Lung (tissue), 11 donors: ENCODE measurements at regions not wholly inside any gene's neighbourhood (a gene's known extent, or its start where the extent isn't known, plus 50 kb on each side); places are given as distances from the start of the nearest gene placed in this dataset.

ENCODE experiments used
- ATAC-seq: fragments of 200-7000 bp; cut with Tn5 transposase; one replicate; pipeline ENCODE4 v1.9.1; 2020; ENCODE audit warnings: moderate number of reproducible peaks; ENCODE audit not compliant: insufficient read depth, low FRiP score
- DNase-seq, 3 donors: peaks; one replicate each; pipeline ENCODE4 v3.0.0-alpha.2; 2013 to 2017
- H3K27ac ChIP-seq, 2 donors: one replicate each; pipeline ENCODE4 v1.5.1; 2013; ENCODE audit warnings: mild to moderate bottlenecking in 2 of 2, moderate library complexity in 2 of 2, control low read depth in 1 of 2, inconsistent platforms in 1 of 2, low read depth in 1 of 2, low read length in 1 of 2
- H3K27me3 ChIP-seq, 3 donors: one replicate each; pipeline ENCODE4 v1.5.1; 2013; ENCODE audit warnings: low read length in 2 of 3; ENCODE audit not compliant: control insufficient read depth in 3 of 3, insufficient read depth in 3 of 3
- H3K36me3 ChIP-seq, 4 donors: one replicate each; pipeline ENCODE4 v1.5.1; 2013; ENCODE audit warnings: low read length in 4 of 4, mild to moderate bottlenecking in 1 of 4, moderate library complexity in 1 of 4; ENCODE audit not compliant: control insufficient read depth in 4 of 4, insufficient read depth in 4 of 4
- H3K4me1 ChIP-seq, 5 donors: one replicate each; pipeline ENCODE4 v1.5.1; 2013; ENCODE audit warnings: low read length in 5 of 5, mild to moderate bottlenecking in 2 of 5, moderate library complexity in 1 of 5; ENCODE audit not compliant: control insufficient read depth in 5 of 5, insufficient read depth in 5 of 5
- H3K4me3 ChIP-seq: one replicate; pipeline ENCODE4 v1.5.1; 2013; ENCODE audit warnings: mild to moderate bottlenecking, control low read depth, moderate library complexity
- H3K9ac ChIP-seq, 2 donors: one replicate each; pipeline ENCODE4 v1.5.1; 2013; ENCODE audit warnings: low read length in 2 of 2, control low read depth in 1 of 2; ENCODE audit not compliant: insufficient read depth in 1 of 2
- H3K9me3 ChIP-seq, 4 donors: one replicate each; pipeline ENCODE4 v1.5.1; 2013; ENCODE audit warnings: low read length in 3 of 4, mild to moderate bottlenecking in 1 of 4, moderate library complexity in 1 of 4; ENCODE audit not compliant: control insufficient read depth in 4 of 4, insufficient read depth in 3 of 4
- CTCF ChIP-seq: IDR thresholded peaks from 2 replicates; pipeline ENCODE4 v1.5.1; 2012; ENCODE audit warnings: mild to moderate bottlenecking; ENCODE audit errors: control extremely low read depth, extremely low read depth
- WGBS, 2 donors: extraction: QIAGEN DNeasy Blood & Tissue Kit; methylation state at CpG; one replicate each; pipeline ENCODE4 v1.1.7; 2013; 5-methylcytosine and 5-hydroxymethylcytosine counted together
- donor health status: control.
- donor health status: control.
- donor health status: Bipolar disorder and iron deficiency.
- donor health status: healthy.
- donor health status: DM: yes; HTN: yes; CAD: no.

- no peaks in the 10 kb centered on the region for H3K36me3 ChIP-seq
- WGBS, 2 donors: 88 to 92% methylated on average over 7 of the region's 7 CpGs
- no peaks in the 10 kb centered on the region for H3K27me3 ChIP-seq
Observed at GRCh38 chr1:238296371-238296770, 405.6 kb upstream of the ZP4 start.

GRCh38 chr1:238293075-238293474, 402.4 kb upstream of the ZP4 start:
- H3K36me3 ChIP-seq: no peaks in the 10 kb centered on the region
- 78 to 89% methylated on average over 3 of the region's 3 CpGs for WGBS, 2 donors

More at GRCh38 chr1:238296371-238296770, 405.6 kb upstream of the ZP4 start:
- Histone ChIP-seq H3K9ac (no peak overlapping the region), H3K4me3 (no peak overlapping the region), H3K4me1 (no peaks in the 10 kb centered on the region), H3K27ac (no peak overlapping the region), H3K9me3 (no peaks in the 10 kb centered on the region)
- TF ChIP-seq CTCF: no peak
- DNase-seq: no peak
- no peak for ATAC-seq

GRCh38 chr1:238281418-238281817, 390.7 kb upstream of the ZP4 start:
- Histone ChIP-seq H3K4me1 (peaks cover 0 to 10% (median 0%) of the 10 kb centered on the region in 5 donors), H3K9me3 (no peaks in the 10 kb centered on the region), H3K36me3 (no peaks in the 10 kb centered on the region), H3K27ac (no peak overlapping the region), H3K27me3 (no peaks in the 10 kb centered on the region), H3K9ac (no peak overlapping the region), H3K4me3 (no peak overlapping the region)
- DNase-seq (no peak), ATAC-seq (no peak)
- no peak for TF ChIP-seq CTCF
- WGBS, 2 donors: 67 to 80% methylated on average over 1 of the region's 1 CpG

More at GRCh38 chr1:238293075-238293474, 402.4 kb upstream of the ZP4 start:
- H3K9me3 ChIP-seq: no peaks in the 10 kb centered on the region
- H3K4me1 ChIP-seq: no peaks in the 10 kb centered on the region
- TF ChIP-seq CTCF: no peak
- ATAC-seq (no peak), DNase-seq (no peak)
- no peaks in the 10 kb centered on the region for H3K27me3 ChIP-seq
- no peak overlapping the region for H3K9ac ChIP-seq
- no peak overlapping the region for H3K4me3 ChIP-seq
- H3K27ac ChIP-seq: no peak overlapping the region
